GM12878 (cell line): ENCODE measurements at regions not wholly inside any gene's neighbourhood (a gene's known extent, or its start where the extent isn't known, plus 50 kb on each side); places are given as distances from the start of the nearest gene placed in this dataset.

Experiments
- ATAC-seq: fragments of 200-7000 bp; cut with Tn5 transposase; 3 replicates; pipeline ENCODE4 v1.9.1; 2020; ENCODE audit warnings: mild to moderate bottlenecking, moderate library complexity
- BruUV-seq: library from RNA; stranded (reverse); fragments of 400-500 nt; replicated peaks from 2 replicates; lab custom pipeline; 2021; lab: Mats Ljungman, UMichigan
- CTCF ChIA-PET: fragments of 300-600 bp; sonication (Branson Sonifier 250); formaldehyde crosslinking; extraction: SDS; loops from one replicate; lab custom pipeline; 2021; ENCODE audit warnings: inconsistent platforms; lab: Yijun Ruan, JAX
- POLR2A ChIA-PET: fragments of 350-600 bp; formaldehyde crosslinking; extraction: SDS; loops from one replicate; lab custom pipeline; 2021; ENCODE audit warnings: inconsistent platforms; lab: Charles Lee
- RAD21 ChIA-PET: fragments of 300-600 bp; sonication (Branson Sonifier 250); formaldehyde crosslinking; loops from one replicate; lab custom pipeline; 2023; ENCODE audit warnings: antibody characterized with exemption; ENCODE audit not compliant: unreplicated experiment; lab: Charles Lee
- SMC1A ChIA-PET: fragments of 300-600 bp; sonication (Branson Sonifier 250); formaldehyde crosslinking; loops from one replicate; lab custom pipeline; 2023; ENCODE audit not compliant: unreplicated experiment, uncharacterized antibody; lab: Charles Lee
- DNase-seq: peaks from one replicate; pipeline ENCODE4 v3.0.0-alpha.2; 2011; ENCODE audit warnings: low read depth, low spot score
- FAIRE-seq: peaks from 3 replicates; lab custom pipeline; 2011; peaks lifted over from hg19 to GRCh38; lab: Jason Lieb, UNC
- H2AFZ ChIP-seq: 2 replicates; pipeline ENCODE4 v1.6.0; 2011; ENCODE audit warnings: low read depth, low read length, control low read depth; ENCODE audit not compliant: control insufficient read depth
- H3K27ac ChIP-seq: 2 replicates; pipeline ENCODE4 v1.5.1; 2011; ENCODE audit warnings: control low read depth; ENCODE audit not compliant: control insufficient read depth, insufficient read depth
- H3K27me3 ChIP-seq, 2 experiments: replicated peaks in 1 of 2; 2 replicates each; pipeline versions ENCODE4 v1.6.0 to v1.6.1; 2011; ENCODE audit warnings: low read length in 1 of 2; ENCODE audit not compliant: control insufficient read depth in 2 of 2, insufficient read depth in 2 of 2
- H3K36me3 ChIP-seq, 2 experiments: 2 replicates each; pipeline ENCODE4 v1.5.1; 2011; ENCODE audit warnings: low read length in 1 of 2; ENCODE audit not compliant: control insufficient read depth in 2 of 2, insufficient read depth in 2 of 2
- H3K4me1 ChIP-seq: 2 replicates; pipeline ENCODE4 v1.6.1; 2011; ENCODE audit warnings: mild to moderate bottlenecking, low read length, moderate library complexity, mixed read lengths; ENCODE audit not compliant: control insufficient read depth, insufficient read depth
- H3K4me2 ChIP-seq: 2 replicates; pipeline ENCODE4 v1.6.0; 2011; ENCODE audit warnings: control low read depth; ENCODE audit not compliant: control insufficient read depth, insufficient read depth
- H3K4me3 ChIP-seq: fragments of 200-600 bp; sonication (generic); 2 replicates; pipeline ENCODE4 v1.5.1; 2016
- H3K79me2 ChIP-seq: 2 replicates; pipeline ENCODE4 v1.6.0; 2011; ENCODE audit warnings: low read length; ENCODE audit not compliant: control insufficient read depth, insufficient read depth
- H3K9ac ChIP-seq: 2 replicates; pipeline ENCODE4 v1.8.0; 2011; ENCODE audit warnings: low read length, control low read depth, mixed read lengths; ENCODE audit not compliant: control insufficient read depth, insufficient read depth
- H3K9me3 ChIP-seq: replicated peaks from 3 replicates; pipeline ENCODE4 v1.5.1; 2011; ENCODE audit warnings: mild to moderate bottlenecking, low read length; ENCODE audit not compliant: control insufficient read depth, insufficient read depth
- H4K20me1 ChIP-seq: 2 replicates; pipeline ENCODE4 v1.6.0; 2011; ENCODE audit not compliant: control insufficient read depth, insufficient read depth
- BACH1 ChIP-seq: fragments of 450-650 bp; IDR thresholded peaks from 2 replicates; pipeline ENCODE4 v1.6.1; 2017; ENCODE audit warnings: mild to moderate bottlenecking, borderline replicate concordance
- BMI1 ChIP-seq: fragments of 450-650 bp; IDR thresholded peaks from 2 replicates; pipeline ENCODE4 v1.6.1; 2016; ENCODE audit warnings: mild to moderate bottlenecking, moderate library complexity, borderline replicate concordance
- JUND ChIP-seq: IDR thresholded peaks from 2 replicates; pipeline ENCODE4 v1.6.1; 2012; ENCODE audit warnings: low read depth, mild to moderate bottlenecking, low read length, improper control_type of control experiment, moderate library complexity
- KDM1A ChIP-seq: fragments of 200-600 bp; sonication (generic); IDR thresholded peaks from 2 replicates; pipeline ENCODE4 v1.6.1; 2016; ENCODE audit warnings: borderline replicate concordance
- MYB ChIP-seq: fragments of 150-350 bp; IDR thresholded peaks from 2 replicates; pipeline ENCODE4 v1.6.1; 2014; ENCODE audit warnings: mild to moderate bottlenecking, low read depth, low read length, borderline replicate concordance
- MYC ChIP-seq: IDR thresholded peaks from 2 replicates; pipeline ENCODE4 v1.6.1; 2011; ENCODE audit warnings: mild to moderate bottlenecking, low read length, moderate library complexity, inconsistent platforms; ENCODE audit not compliant: insufficient read depth, insufficient replicate concordance, insufficient read length, severe bottlenecking
- NRF1 ChIP-seq: conservative IDR thresholded peaks from 2 replicates; pipeline ENCODE4 v1.6.1; 2011; ENCODE audit warnings: mild to moderate bottlenecking, low read depth, low read length, improper control_type of control experiment
- PAX8 ChIP-seq: fragments of 450-650 bp; IDR thresholded peaks from 2 replicates; pipeline ENCODE4 v1.6.1; 2017; ENCODE audit warnings: mild to moderate bottlenecking, moderate library complexity
- POLR2AphosphoS5 ChIP-seq: IDR thresholded peaks from 2 replicates; pipeline ENCODE4 v1.6.1; 2011; ENCODE audit warnings: mild to moderate bottlenecking, low read length, inconsistent platforms
- RELA ChIP-seq: fragments of 450-650 bp; IDR thresholded peaks from 2 replicates; pipeline ENCODE4 v1.8.0; 2014; ENCODE audit warnings: borderline replicate concordance; ENCODE audit not compliant: partially characterized antibody
- SUPT20H ChIP-seq: IDR thresholded peaks from 2 replicates; pipeline ENCODE4 v1.6.1; 2011; ENCODE audit warnings: low read depth, mild to moderate bottlenecking, low read length, moderate library complexity, borderline replicate concordance; ENCODE audit not compliant: control insufficient read depth
- WRNIP1 ChIP-seq: IDR thresholded peaks from 2 replicates; pipeline ENCODE4 v1.6.1; 2011; ENCODE audit warnings: low read depth, low read length, improper control_type of control experiment, borderline replicate concordance
- WGBS: methylation state at CpG from one replicate; pipeline ENCODE4 v1.1.6; 2016; ENCODE audit warnings: low lambda C conversion rate; ENCODE audit not compliant: insufficient replicate concordance, insufficient coverage; ENCODE audit errors: missing lambda C conversion rate; 5-methylcytosine and 5-hydroxymethylcytosine counted together
- in situ Hi-C: fragments of 300-500 bp; cut with MboI; formaldehyde crosslinking; loops from 9 replicates; pipeline ENCODE4 v1.14.3; 2018; ENCODE audit warnings: mixed read lengths
- intact Hi-C: fragments of 100-400 bp; cut with micrococcal nuclease; formaldehyde crosslinking; loops from one replicate; pipeline ENCODE4 v1.14.2; 2022; ENCODE audit not compliant: unreplicated experiment
- TF ChIP-seq, protein P1 (sequence below): IDR thresholded peaks from 2 replicates; pipeline ENCODE4 v1.6.1; 2012; ENCODE audit warnings: low read depth, low read length, improper control_type of control experiment
- TF ChIP-seq, protein P2 (sequence below): fragments of 450-650 bp; IDR thresholded peaks from 2 replicates; pipeline ENCODE4 v1.6.1; 2018; ENCODE audit warnings: mild to moderate bottlenecking, low read depth, moderate library complexity; ENCODE audit not compliant: partially characterized antibody
- TF ChIP-seq, protein P3 (sequence below): fragments of 450-650 bp; IDR thresholded peaks from 2 replicates; pipeline ENCODE4 v1.6.1; 2017; ENCODE audit warnings: mild to moderate bottlenecking, low read depth, inconsistent platforms; ENCODE audit not compliant: poor library complexity, severe bottlenecking

DNA sequence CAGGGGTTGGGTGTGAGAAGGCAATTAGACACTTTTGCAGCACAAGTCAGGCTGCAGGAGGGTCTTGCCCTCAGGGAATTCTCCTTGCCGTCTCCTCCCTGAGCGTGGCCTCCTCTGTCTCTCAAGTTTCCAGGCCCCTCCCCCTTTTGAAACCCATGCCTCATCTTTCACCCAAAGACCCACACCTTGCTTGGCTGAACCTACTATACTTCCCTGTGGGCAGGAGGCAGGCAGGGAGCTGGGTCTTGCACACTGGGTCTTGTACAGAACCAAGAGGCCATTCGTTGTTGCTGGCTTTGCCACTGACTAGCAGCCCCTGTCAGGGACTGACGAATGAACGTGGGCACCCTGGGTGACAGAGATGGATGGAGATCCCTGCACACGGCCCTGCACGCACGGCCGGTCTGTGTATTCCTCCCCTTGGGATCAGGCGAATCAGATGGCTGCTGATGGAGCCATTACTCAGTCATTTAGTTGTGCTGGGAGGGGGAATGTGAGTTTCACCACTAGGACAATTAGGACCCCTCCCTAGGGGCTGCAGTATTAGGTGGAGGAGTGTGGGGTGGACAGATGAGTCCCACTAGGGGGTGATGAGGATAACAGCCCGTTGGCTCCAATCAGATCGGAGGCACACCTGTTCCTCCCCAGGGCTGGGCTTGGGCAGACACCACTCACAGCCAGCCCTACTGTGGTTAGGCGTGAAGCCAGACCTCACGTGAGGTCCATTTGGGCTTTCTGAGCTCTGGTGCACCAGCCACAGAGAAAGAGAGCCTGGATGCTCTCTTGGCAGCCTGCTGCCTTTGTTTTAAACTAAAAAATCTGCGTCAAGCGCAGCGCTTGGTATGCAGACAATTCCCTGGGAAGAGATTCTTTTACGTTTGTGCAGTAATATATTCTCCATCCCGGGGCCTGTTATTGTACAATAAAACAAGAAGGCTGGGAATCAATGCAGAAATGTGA lies 167.7 kb upstream of the WSCD1 start:
- no peak for FAIRE-seq
- Histone ChIP-seq H3K79me2 (no peaks in the 10 kb centered on the region), H4K20me1 (no peaks in the 10 kb centered on the region), H3K27ac (no peak overlapping the region), H3K27me3 (no peaks in the 10 kb centered on the region; a peak in 1 of 4 replicates), H3K9me3 (no peaks in the 10 kb centered on the region; the same call in 2 of the 3 replicates), H3K9ac (no peak overlapping the region), H2AFZ (no peak overlapping the region), H3K36me3 (no peaks in the 10 kb centered on the region), H3K4me3 (no peak overlapping the region), H3K4me1 (no peaks in the 10 kb centered on the region), H3K4me2 (no peak overlapping the region)
- TF ChIP-seq KDM1A (no peak), BMI1 (no peak), PAX8 (no peak), RELA (no peak), JUND (no peak), WRNIP1 (no peak), NRF1 (no peak), BACH1 (no peak), POLR2AphosphoS5 (no peak), MYC (no peak), SUPT20H (no peak), MYB (no peak)
- TF ChIP-seq, protein P1, sequence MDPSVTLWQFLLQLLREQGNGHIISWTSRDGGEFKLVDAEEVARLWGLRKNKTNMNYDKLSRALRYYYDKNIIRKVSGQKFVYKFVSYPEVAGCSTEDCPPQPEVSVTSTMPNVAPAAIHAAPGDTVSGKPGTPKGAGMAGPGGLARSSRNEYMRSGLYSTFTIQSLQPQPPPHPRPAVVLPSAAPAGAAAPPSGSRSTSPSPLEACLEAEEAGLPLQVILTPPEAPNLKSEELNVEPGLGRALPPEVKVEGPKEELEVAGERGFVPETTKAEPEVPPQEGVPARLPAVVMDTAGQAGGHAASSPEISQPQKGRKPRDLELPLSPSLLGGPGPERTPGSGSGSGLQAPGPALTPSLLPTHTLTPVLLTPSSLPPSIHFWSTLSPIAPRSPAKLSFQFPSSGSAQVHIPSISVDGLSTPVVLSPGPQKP = no peak
- TF ChIP-seq, protein P2, sequence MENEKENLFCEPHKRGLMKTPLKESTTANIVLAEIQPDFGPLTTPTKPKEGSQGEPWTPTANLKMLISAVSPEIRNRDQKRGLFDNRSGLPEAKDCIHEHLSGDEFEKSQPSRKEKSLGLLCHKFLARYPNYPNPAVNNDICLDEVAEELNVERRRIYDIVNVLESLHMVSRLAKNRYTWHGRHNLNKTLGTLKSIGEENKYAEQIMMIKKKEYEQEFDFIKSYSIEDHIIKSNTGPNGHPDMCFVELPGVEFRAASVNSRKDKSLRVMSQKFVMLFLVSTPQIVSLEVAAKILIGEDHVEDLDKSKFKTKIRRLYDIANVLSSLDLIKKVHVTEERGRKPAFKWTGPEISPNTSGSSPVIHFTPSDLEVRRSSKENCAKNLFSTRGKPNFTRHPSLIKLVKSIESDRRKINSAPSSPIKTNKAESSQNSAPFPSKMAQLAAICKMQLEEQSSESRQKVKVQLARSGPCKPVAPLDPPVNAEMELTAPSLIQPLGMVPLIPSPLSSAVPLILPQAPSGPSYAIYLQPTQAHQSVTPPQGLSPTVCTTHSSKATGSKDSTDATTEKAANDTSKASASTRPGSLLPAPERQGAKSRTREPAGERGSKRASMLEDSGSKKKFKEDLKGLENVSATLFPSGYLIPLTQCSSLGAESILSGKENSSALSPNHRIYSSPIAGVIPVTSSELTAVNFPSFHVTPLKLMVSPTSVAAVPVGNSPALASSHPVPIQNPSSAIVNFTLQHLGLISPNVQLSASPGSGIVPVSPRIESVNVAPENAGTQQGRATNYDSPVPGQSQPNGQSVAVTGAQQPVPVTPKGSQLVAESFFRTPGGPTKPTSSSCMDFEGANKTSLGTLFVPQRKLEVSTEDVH = no peak
- TF ChIP-seq, protein P3, sequence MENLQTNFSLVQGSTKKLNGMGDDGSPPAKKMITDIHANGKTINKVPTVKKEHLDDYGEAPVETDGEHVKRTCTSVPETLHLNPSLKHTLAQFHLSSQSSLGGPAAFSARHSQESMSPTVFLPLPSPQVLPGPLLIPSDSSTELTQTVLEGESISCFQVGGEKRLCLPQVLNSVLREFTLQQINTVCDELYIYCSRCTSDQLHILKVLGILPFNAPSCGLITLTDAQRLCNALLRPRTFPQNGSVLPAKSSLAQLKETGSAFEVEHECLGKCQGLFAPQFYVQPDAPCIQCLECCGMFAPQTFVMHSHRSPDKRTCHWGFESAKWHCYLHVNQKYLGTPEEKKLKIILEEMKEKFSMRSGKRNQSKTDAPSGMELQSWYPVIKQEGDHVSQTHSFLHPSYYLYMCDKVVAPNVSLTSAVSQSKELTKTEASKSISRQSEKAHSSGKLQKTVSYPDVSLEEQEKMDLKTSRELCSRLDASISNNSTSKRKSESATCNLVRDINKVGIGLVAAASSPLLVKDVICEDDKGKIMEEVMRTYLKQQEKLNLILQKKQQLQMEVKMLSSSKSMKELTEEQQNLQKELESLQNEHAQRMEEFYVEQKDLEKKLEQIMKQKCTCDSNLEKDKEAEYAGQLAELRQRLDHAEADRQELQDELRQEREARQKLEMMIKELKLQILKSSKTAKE = no peak
- in situ Hi-C loops = no loop called here
- ATAC-seq = no peak
- POLR2A ChIA-PET = no interaction called here
- no TSS peak for BruUV-seq
- WGBS = 31% methylated on average over 19 of the region's 19 CpGs
- no peak for DNase-seq
- SMC1A ChIA-PET = no interaction called here
- CTCF ChIA-PET = no interaction called here
- RAD21 ChIA-PET = interaction anchor here (0.7 kb wide), 1 partner anchor 101 kb away, joined by 3 read pairs; no protein-coding TSS in a partner anchor
- intact Hi-C loops = no loop called here
